Loucy (cell line): ENCODE measurements at regions not wholly inside any gene's neighbourhood (a gene's known extent, or its start where the extent isn't known, plus 50 kb on each side); places are given as distances from the start of the nearest gene placed in this dataset.

Experiments
- H2AFZ ChIP-seq: fragments of 200-600 bp; sonication (generic); 2 replicates; pipeline ENCODE4 v1.6.0; 2016; ENCODE audit warnings: antibody characterized with exemption, mild to moderate bottlenecking, low read length, moderate library complexity
- H3F3A ChIP-seq: fragments of 200-600 bp; 2 replicates; pipeline ENCODE4 v1.6.0; 2016; ENCODE audit warnings: antibody characterized with exemption, low read depth, mild to moderate bottlenecking
- H3K27me3 ChIP-seq: fragments of 200-600 bp; sonication (generic); 2 replicates; pipeline ENCODE4 v1.6.1; 2014; ENCODE audit warnings: low read length, mild to moderate bottlenecking; ENCODE audit not compliant: insufficient read depth, poor library complexity, severe bottlenecking
- H3K36me3 ChIP-seq: fragments of 200-600 bp; sonication (generic); 2 replicates; pipeline ENCODE4 v1.6.1; 2016; ENCODE audit warnings: low read length; ENCODE audit not compliant: insufficient read depth
- H3K4me1 ChIP-seq: fragments of 200-600 bp; sonication (generic); 2 replicates; pipeline ENCODE4 v1.5.1; 2014; ENCODE audit warnings: low read length, mild to moderate bottlenecking; ENCODE audit not compliant: insufficient read depth, poor library complexity, severe bottlenecking
- H3K4me2 ChIP-seq: fragments of 200-600 bp; sonication (generic); 2 replicates; pipeline ENCODE4 v1.6.0; 2014; ENCODE audit warnings: antibody characterized with exemption, low read length, low read depth, mild to moderate bottlenecking; ENCODE audit not compliant: poor library complexity, severe bottlenecking
- H3K4me3 ChIP-seq: fragments of 200-600 bp; sonication (generic); 2 replicates; pipeline ENCODE4 v1.5.1; 2014; ENCODE audit warnings: low read length, mild to moderate bottlenecking, mixed read lengths; ENCODE audit not compliant: poor library complexity, severe bottlenecking
- H3K79me2 ChIP-seq: fragments of 200-600 bp; sonication (generic); 2 replicates; pipeline ENCODE4 v1.6.1; 2014; ENCODE audit warnings: low read length; ENCODE audit not compliant: insufficient read depth
- H3K9ac ChIP-seq: fragments of 200-600 bp; sonication (generic); 2 replicates; pipeline ENCODE4 v1.6.0; 2014; ENCODE audit warnings: mild to moderate bottlenecking, low read depth, low read length, moderate library complexity; ENCODE audit not compliant: poor library complexity, severe bottlenecking
- H3K9me2 ChIP-seq: fragments of 200-600 bp; sonication (generic); replicated peaks from 2 replicates; pipeline ENCODE4 v1.6.1; 2016; ENCODE audit warnings: low read depth, low read length, mixed read lengths
- H3K9me3 ChIP-seq: fragments of 200-600 bp; sonication (generic); 2 replicates; pipeline ENCODE4 v1.6.1; 2014; ENCODE audit warnings: mild to moderate bottlenecking, antibody characterized with exemption, low read length, low read depth; ENCODE audit not compliant: insufficient read depth
- H4K20me1 ChIP-seq: fragments of 200-600 bp; sonication (generic); 2 replicates; pipeline ENCODE4 v1.6.0; 2014; ENCODE audit warnings: antibody characterized with exemption, low read length, mild to moderate bottlenecking; ENCODE audit not compliant: insufficient read depth, poor library complexity, severe bottlenecking
- CTCF ChIP-seq: fragments of 200-600 bp; sonication (generic); conservative IDR thresholded peaks from 2 replicates; pipeline ENCODE4 v1.5.1; 2014; ENCODE audit warnings: mild to moderate bottlenecking, antibody characterized with exemption, low read length
- EZH2phosphoT487 ChIP-seq: fragments of 200-600 bp; IDR thresholded peaks from 2 replicates; pipeline ENCODE4 v1.6.1; 2018; ENCODE audit warnings: antibody characterized with exemption, mild to moderate bottlenecking, moderate library complexity, borderline replicate concordance

GRCh38 chr3:15953841-15954240, 156.1 kb upstream of the ANKRD28 start:
- H4K20me1 ChIP-seq, result no peaks in the 10 kb centered on the region
- no peaks in the 10 kb centered on the region for H3K4me1 ChIP-seq
- no peaks in the 10 kb centered on the region for H3K9me3 ChIP-seq
- TF ChIP-seq EZH2phosphoT487, result no peak
- peak; percentile 61 for TF ChIP-seq CTCF
- no peaks in the 10 kb centered on the region for H3K9me2 ChIP-seq
- no peak overlapping the region for H3K4me2 ChIP-seq
- no peak overlapping the region for H2AFZ ChIP-seq
- H3K79me2 ChIP-seq, result no peaks in the 10 kb centered on the region
- H3K9ac ChIP-seq, result no peak overlapping the region
- H3K4me3 ChIP-seq, result no peak overlapping the region
- H3K27me3 ChIP-seq, result no peaks in the 10 kb centered on the region
- H3K36me3 ChIP-seq, result no peaks in the 10 kb centered on the region
- no peaks in the 10 kb centered on the region for H3F3A ChIP-seq

GRCh38 chr3:15955968-15956367, 158.2 kb upstream of the ANKRD28 start:
- Histone ChIP-seq H4K20me1 (no peaks in the 10 kb centered on the region), H3K4me1 (no peaks in the 10 kb centered on the region), H2AFZ (no peak overlapping the region), H3F3A (no peaks in the 10 kb centered on the region), H3K36me3 (no peaks in the 10 kb centered on the region), H3K9ac (no peak overlapping the region), H3K4me2 (no peak overlapping the region), H3K4me3 (no peak overlapping the region), H3K27me3 (no peaks in the 10 kb centered on the region), H3K79me2 (no peaks in the 10 kb centered on the region), H3K9me2 (no peaks in the 10 kb centered on the region), H3K9me3 (no peaks in the 10 kb centered on the region)
- TF ChIP-seq CTCF (no peak), EZH2phosphoT487 (no peak)

DNA sequence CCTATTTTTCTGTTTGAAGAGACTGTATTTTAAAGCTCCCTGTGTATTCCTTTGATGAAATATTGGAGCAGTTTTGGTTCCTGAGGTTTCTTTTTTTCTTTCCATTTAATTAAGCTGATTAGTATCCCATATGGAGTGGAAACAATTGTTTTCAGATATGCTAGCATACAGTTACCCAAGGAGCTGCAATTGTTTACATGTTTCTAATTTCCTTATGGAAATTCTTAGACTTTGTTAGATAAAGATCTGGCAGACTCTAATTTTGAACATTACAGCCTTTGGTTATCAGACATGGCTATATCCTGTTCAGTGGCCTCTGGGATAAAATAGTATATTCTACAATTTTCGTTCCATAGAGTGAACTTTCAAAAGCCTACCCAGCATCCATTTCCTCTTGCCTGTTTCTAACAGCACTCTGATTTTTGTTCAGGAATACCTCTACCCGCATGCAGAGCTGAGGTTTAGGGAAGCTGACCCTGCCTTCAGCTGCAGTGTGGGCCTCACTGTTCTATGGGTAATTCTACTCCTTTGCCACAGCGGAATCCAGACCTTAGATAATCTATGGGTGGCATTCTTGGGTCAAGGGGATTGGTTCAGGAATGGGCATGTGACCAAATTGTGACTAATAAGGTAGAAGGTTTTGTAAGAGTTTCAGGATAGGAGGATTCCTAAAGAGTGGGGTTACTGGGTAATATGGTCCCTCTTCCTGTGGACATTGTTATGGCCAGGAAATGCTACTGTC, 161.1 kb upstream of the ANKRD28 start:
- TF ChIP-seq EZH2phosphoT487 (no peak), CTCF (no peak)
- Histone ChIP-seq H4K20me1 (no peaks in the 10 kb centered on the region), H3K9ac (no peak overlapping the region), H3F3A (no peaks in the 10 kb centered on the region), H3K4me1 (no peaks in the 10 kb centered on the region), H2AFZ (no peak overlapping the region), H3K9me3 (no peaks in the 10 kb centered on the region), H3K9me2 (no peaks in the 10 kb centered on the region), H3K4me2 (no peak overlapping the region), H3K4me3 (no peak overlapping the region), H3K79me2 (no peaks in the 10 kb centered on the region), H3K27me3 (no peaks in the 10 kb centered on the region), H3K36me3 (no peaks in the 10 kb centered on the region)
